ENCODE measurements at regions not wholly inside any gene's neighbourhood (a gene's known extent, or its start where the extent isn't known, plus 50 kb on each side); places are given as distances from the start of the nearest gene placed in this dataset.

GRCh38 chr12:114779647-114780046 lies 95.7 kb upstream of the TBX3 start:
- no peak for TF ChIP-seq CTCF (IDR thresholded peaks at IDR 0.05; ENCODE audit: control extremely low read depth, extremely low read depth)
- Histone ChIP-seq H3K36me3 (ENCODE audit: control insufficient read depth in 4 of 4, insufficient read depth in 4 of 4, low read length in 4 of 4) (no peaks in the 10 kb centered on the region), H3K27ac (ENCODE audit: low read depth in 1 of 2, low read length in 1 of 2) (no peak overlapping the region), H3K4me3 (no peak overlapping the region), H3K9ac (ENCODE audit: insufficient read depth in 1 of 2, low read length in 2 of 2) (no peak overlapping the region), H3K27me3 (ENCODE audit: control insufficient read depth in 3 of 3, insufficient read depth in 3 of 3, low read length in 2 of 3) (no peaks in the 10 kb centered on the region), H3K4me1 (ENCODE audit: control insufficient read depth in 5 of 5, insufficient read depth in 5 of 5, low read length in 5 of 5) (peaks cover 0 to 11% (median 0%) of the 10 kb centered on the region in 5 donors), H3K9me3 (ENCODE audit: control insufficient read depth in 4 of 4, insufficient read depth in 3 of 4, low read length in 3 of 4) (peaks cover 0 to 2% (median 0%) of the 10 kb centered on the region in 4 donors)
- ATAC-seq (ENCODE audit: insufficient read depth, low FRiP score) (no peak), DNase-seq (no peak)

- Histone ChIP-seq H3K36me3 (ENCODE audit: control insufficient read depth in 4 of 4, insufficient read depth in 4 of 4, low read length in 4 of 4) (no peaks in the 10 kb centered on the region), H3K9ac (ENCODE audit: insufficient read depth in 1 of 2, low read length in 2 of 2) (no peak overlapping the region), H3K27me3 (ENCODE audit: control insufficient read depth in 3 of 3, insufficient read depth in 3 of 3, low read length in 2 of 3) (no peaks in the 10 kb centered on the region), H3K27ac (ENCODE audit: low read depth in 1 of 2, low read length in 1 of 2) (no peak overlapping the region), H3K4me1 (ENCODE audit: control insufficient read depth in 5 of 5, insufficient read depth in 5 of 5, low read length in 5 of 5) (peaks cover 0 to 11% (median 0%) of the 10 kb centered on the region in 5 donors), H3K9me3 (ENCODE audit: control insufficient read depth in 4 of 4, insufficient read depth in 3 of 4, low read length in 3 of 4) (peaks cover 0 to 2% (median 0%) of the 10 kb centered on the region in 4 donors), H3K4me3 (no peak overlapping the region)
- no peak for TF ChIP-seq CTCF (IDR thresholded peaks at IDR 0.05; ENCODE audit: control extremely low read depth, extremely low read depth)
- 66 to 72% methylated on average over 3 of the region's 3 CpGs for WGBS, 2 donors
- ATAC-seq (ENCODE audit: insufficient read depth, low FRiP score) (no peak), DNase-seq (no peak)
Measured at GRCh38 chr12:114779186-114779585, 95.2 kb upstream of the TBX3 start.

GRCh38 chr12:114776731-114777442 lies 92.9 kb upstream of the TBX3 start:
- TF ChIP-seq CTCF (IDR thresholded peaks at IDR 0.05; ENCODE audit: control extremely low read depth, extremely low read depth) = no peak
- no peak overlapping the region for H3K27ac ChIP-seq (ENCODE audit: low read depth in 1 of 2, low read length in 1 of 2)
- ATAC-seq (ENCODE audit: insufficient read depth, low FRiP score) = no peak

GRCh38 chr12:114774699-114775098 lies 90.7 kb upstream of the TBX3 start:
- Histone ChIP-seq H3K9ac (ENCODE audit: insufficient read depth in 1 of 2, low read length in 2 of 2) (no peak overlapping the region), H3K36me3 (ENCODE audit: control insufficient read depth in 4 of 4, insufficient read depth in 4 of 4, low read length in 4 of 4) (no peaks in the 10 kb centered on the region), H3K27ac (ENCODE audit: low read depth in 1 of 2, low read length in 1 of 2) (no peak overlapping the region), H3K9me3 (ENCODE audit: control insufficient read depth in 4 of 4, insufficient read depth in 3 of 4, low read length in 3 of 4) (no peaks in the 10 kb centered on the region), H3K4me3 (no peak overlapping the region), H3K27me3 (ENCODE audit: control insufficient read depth in 3 of 3, insufficient read depth in 3 of 3, low read length in 2 of 3) (no peaks in the 10 kb centered on the region), H3K4me1 (ENCODE audit: control insufficient read depth in 5 of 5, insufficient read depth in 5 of 5, low read length in 5 of 5) (peaks cover 0 to under 1% (median 0%) of the 10 kb centered on the region in 5 donors)
- WGBS, 2 donors = 88 to 97% methylated on average over 5 of the region's 5 CpGs
- ATAC-seq (ENCODE audit: insufficient read depth, low FRiP score) (no peak), DNase-seq (no peak)
- TF ChIP-seq CTCF (IDR thresholded peaks at IDR 0.05; ENCODE audit: control extremely low read depth, extremely low read depth) = no peak

More at GRCh38 chr12:114776731-114777442, 92.9 kb upstream of the TBX3 start:
- H3K36me3 ChIP-seq (ENCODE audit: control insufficient read depth in 4 of 4, insufficient read depth in 4 of 4, low read length in 4 of 4) = no peaks in the 10 kb centered on the region
- no peak overlapping the region for H3K9ac ChIP-seq (ENCODE audit: insufficient read depth in 1 of 2, low read length in 2 of 2)
- 85 to 92% methylated on average over 15 of the region's 15 CpGs for WGBS, 2 donors
- no peaks in the 10 kb centered on the region for H3K4me1 ChIP-seq (ENCODE audit: control insufficient read depth in 5 of 5, insufficient read depth in 5 of 5, low read length in 5 of 5)
- no peaks in the 10 kb centered on the region for H3K27me3 ChIP-seq (ENCODE audit: control insufficient read depth in 3 of 3, insufficient read depth in 3 of 3, low read length in 2 of 3)
- peaks cover 0 to 2% (median 0%) of the 10 kb centered on the region in 4 donors for H3K9me3 ChIP-seq (ENCODE audit: control insufficient read depth in 4 of 4, insufficient read depth in 3 of 4, low read length in 3 of 4)
- DNase-seq = no peak
- H3K4me3 ChIP-seq = no peak overlapping the region
